Thymus (tissue), 11 donors: ENCODE measurements at regions not wholly inside any gene's neighbourhood (a gene's known extent, or its start where the extent isn't known, plus 50 kb on each side); places are given as distances from the start of the nearest gene placed in this dataset.

Experiments
- DNase-seq, 9 donors: peaks; one replicate each; pipeline ENCODE4 v3.0.0-alpha.2; 2013; ENCODE audit warnings: low spot score in 9 of 9, low read depth in 6 of 9, missing footprints in 1 of 9
- H3K27ac ChIP-seq, 2 donors: one replicate each; pipeline ENCODE4 v1.5.1; 2013; ENCODE audit warnings: control low read depth in 1 of 2, low read depth in 1 of 2, low read length in 1 of 2, mild to moderate bottlenecking in 1 of 2, moderate library complexity in 1 of 2
- H3K27me3 ChIP-seq, 2 donors: one replicate each; pipeline ENCODE4 v1.5.1; 2013; ENCODE audit warnings: low read length in 1 of 2; ENCODE audit not compliant: control insufficient read depth in 2 of 2, insufficient read depth in 1 of 2
- H3K36me3 ChIP-seq, 2 donors: one replicate each; pipeline ENCODE4 v1.5.1; 2013; ENCODE audit warnings: low read length in 1 of 2, mild to moderate bottlenecking in 1 of 2, moderate library complexity in 1 of 2; ENCODE audit not compliant: control insufficient read depth in 2 of 2, insufficient read depth in 2 of 2
- H3K4me1 ChIP-seq, 2 donors: one replicate each; pipeline ENCODE4 v1.5.1; 2013; ENCODE audit warnings: low read length in 2 of 2; ENCODE audit not compliant: control insufficient read depth in 2 of 2, insufficient read depth in 2 of 2
- H3K4me3 ChIP-seq, 2 donors: one replicate each; pipeline ENCODE4 v1.5.1; 2013; ENCODE audit warnings: low read length in 2 of 2, control low read depth in 1 of 2, mild to moderate bottlenecking in 1 of 2
- H3K9me3 ChIP-seq, 2 donors: one replicate each; pipeline ENCODE4 v1.5.1; 2013; ENCODE audit warnings: low read length in 1 of 2, mild to moderate bottlenecking in 1 of 2; ENCODE audit not compliant: control insufficient read depth in 2 of 2, insufficient read depth in 1 of 2
- WGBS: extraction: QIAGEN DNeasy Blood & Tissue Kit; methylation state at CpG from one replicate; pipeline ENCODE4 v1.1.7; 2013; 5-methylcytosine and 5-hydroxymethylcytosine counted together
- donor health status: healthy.

DNA sequence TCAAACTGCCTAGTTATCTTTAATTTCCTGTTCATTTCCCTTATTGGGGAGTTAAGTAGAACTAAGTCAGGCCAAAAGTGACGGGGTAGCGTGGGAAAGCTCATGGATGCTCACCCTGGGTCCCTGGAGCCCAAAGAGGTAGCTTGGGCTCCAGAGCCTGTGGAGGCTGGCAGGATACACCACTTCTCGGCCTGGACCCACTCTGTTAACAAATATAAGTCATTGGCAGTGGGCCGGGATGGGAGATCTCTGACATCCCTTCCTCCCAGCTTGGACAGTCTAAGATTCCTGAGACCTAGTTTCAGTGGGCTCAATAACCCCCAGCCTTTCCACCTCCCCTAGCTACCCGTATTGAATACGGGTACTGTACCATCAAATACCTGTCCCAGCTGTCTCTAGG lies 106.1 kb downstream of the EFNB1 start:
- WGBS: over 99% methylated on average over 6 of the region's 6 CpGs
- Histone ChIP-seq H3K4me3 (no peak overlapping the region), H3K27ac (no peak overlapping the region), H3K36me3 (no peaks in the 10 kb centered on the region), H3K9me3 (no peaks in the 10 kb centered on the region), H3K27me3 (no peaks in the 10 kb centered on the region), H3K4me1 (peaks cover 0 to 9% of the 10 kb centered on the region in 2 donors)
- no peak for DNase-seq

- H3K27ac ChIP-seq: no peak overlapping the region
- DNase-seq: no peak
- H3K4me1 ChIP-seq: peaks cover 0 to 13% of the 10 kb centered on the region in 2 donors
These were observed 105.6 kb downstream of the EFNB1 start for GRCh38 chrX:68934421-68934820.

DNA sequence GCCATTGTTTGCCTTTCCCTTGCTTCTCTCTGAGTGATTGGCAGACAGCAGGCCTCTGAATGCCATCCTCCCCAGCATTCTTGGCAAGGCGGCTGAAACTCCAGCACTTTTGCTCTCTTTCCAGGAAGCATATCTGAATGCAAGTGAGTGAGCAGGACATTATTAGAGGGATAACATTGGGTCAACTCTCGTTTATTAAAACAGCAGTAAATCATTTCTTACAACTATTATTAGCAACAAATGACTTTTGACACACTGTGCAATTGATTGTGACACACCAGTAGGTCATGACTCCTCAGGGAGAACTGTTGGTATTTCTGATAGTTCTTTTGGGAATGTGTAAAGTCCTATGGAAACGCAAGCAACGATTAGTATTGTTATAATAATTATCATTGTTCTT lies 103.8 kb downstream of the EFNB1 start:
- Histone ChIP-seq H3K27ac (no peak overlapping the region), H3K36me3 (no peaks in the 10 kb centered on the region), H3K27me3 (no peaks in the 10 kb centered on the region), H3K4me1 (peaks cover 0 to 19% of the 10 kb centered on the region in 2 donors), H3K9me3 (no peaks in the 10 kb centered on the region), H3K4me3 (no peak overlapping the region)
- no peak for DNase-seq
- WGBS: 92% methylated on average over 4 of the region's 4 CpGs

More at GRCh38 chrX:68934421-68934820, 105.6 kb downstream of the EFNB1 start:
- WGBS: 76% methylated on average over 3 of the region's 3 CpGs
- Histone ChIP-seq H3K4me3 (no peak overlapping the region), H3K9me3 (no peaks in the 10 kb centered on the region), H3K36me3 (no peaks in the 10 kb centered on the region), H3K27me3 (no peaks in the 10 kb centered on the region)

DNA sequence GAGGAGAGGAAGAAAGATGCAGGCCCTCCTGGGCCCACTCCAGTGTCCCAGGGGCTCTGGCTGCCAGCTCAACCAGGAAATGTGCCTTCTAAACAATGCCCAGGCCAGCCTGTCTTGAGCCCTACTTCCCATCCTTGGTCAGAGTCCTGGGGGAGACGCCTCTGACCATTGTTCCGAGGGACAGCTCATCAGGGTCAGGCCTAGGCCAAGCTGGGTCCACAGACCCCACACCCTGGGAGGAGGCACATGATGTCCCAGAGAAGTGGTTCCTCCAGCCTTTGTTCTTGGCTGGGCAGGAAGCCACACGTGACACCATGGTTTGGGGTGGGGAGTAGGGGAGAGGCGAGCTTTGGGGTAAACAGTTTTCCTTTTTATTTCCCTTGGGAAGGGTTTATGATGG lies 102.5 kb downstream of the EFNB1 start:
- H3K36me3 ChIP-seq: no peaks in the 10 kb centered on the region
- no peak for DNase-seq
- H3K27ac ChIP-seq: no peak overlapping the region
- H3K9me3 ChIP-seq: no peaks in the 10 kb centered on the region
- peaks cover 0 to 19% of the 10 kb centered on the region in 2 donors for H3K4me1 ChIP-seq
- no peaks in the 10 kb centered on the region for H3K27me3 ChIP-seq
- WGBS: 81% methylated on average over 4 of the region's 4 CpGs
- no peak overlapping the region for H3K4me3 ChIP-seq

GRCh38 chrX:68930542-68931317 lies 101.9 kb downstream of the EFNB1 start:
- H3K4me1 ChIP-seq: peaks cover 0 to 19% of the 10 kb centered on the region in 2 donors
- DNase-seq: no peak
- no peaks in the 10 kb centered on the region for H3K9me3 ChIP-seq
- H3K4me3 ChIP-seq: no peak overlapping the region
- no peak overlapping the region for H3K27ac ChIP-seq
- H3K27me3 ChIP-seq: no peaks in the 10 kb centered on the region
- 91% methylated on average over 5 of the region's 5 CpGs for WGBS
- no peaks in the 10 kb centered on the region for H3K36me3 ChIP-seq

- 84% methylated on average over 8 of the region's 9 CpGs for WGBS
- Histone ChIP-seq H3K36me3 (no peaks in the 10 kb centered on the region), H3K4me1 (peaks cover 0 to 19% of the 10 kb centered on the region in 2 donors), H3K4me3 (no peak overlapping the region), H3K27me3 (no peaks in the 10 kb centered on the region), H3K9me3 (no peaks in the 10 kb centered on the region), H3K27ac (no peak overlapping the region)
- peak in 1 of 9 donors; percentile 24 for DNase-seq
These were observed 100.7 kb downstream of the EFNB1 start for GRCh38 chrX:68929332-68930150.

GRCh38 chrX:68928401-68928800 lies 99.6 kb downstream of the EFNB1 start:
- no peak overlapping the region for H3K4me3 ChIP-seq
- DNase-seq: no peak
- no peak overlapping the region for H3K27ac ChIP-seq
- no peaks in the 10 kb centered on the region for H3K36me3 ChIP-seq
- peaks cover 0 to 19% of the 10 kb centered on the region in 2 donors for H3K4me1 ChIP-seq
- 96% methylated on average over 7 of the region's 7 CpGs for WGBS
- H3K27me3 ChIP-seq: no peaks in the 10 kb centered on the region
- H3K9me3 ChIP-seq: no peaks in the 10 kb centered on the region

GRCh38 chrX:68927178-68927577 lies 98.4 kb downstream of the EFNB1 start:
- no peak for DNase-seq
- Histone ChIP-seq H3K27me3 (no peaks in the 10 kb centered on the region), H3K27ac (no peak overlapping the region), H3K4me1 (peaks cover 0 to 19% of the 10 kb centered on the region in 2 donors), H3K36me3 (no peaks in the 10 kb centered on the region), H3K9me3 (no peaks in the 10 kb centered on the region), H3K4me3 (no peak overlapping the region)
- WGBS: over 99% methylated on average over 5 of the region's 5 CpGs

- 99% methylated on average over 2 of the region's 2 CpGs for WGBS
- Histone ChIP-seq H3K27me3 (no peaks in the 10 kb centered on the region), H3K9me3 (no peaks in the 10 kb centered on the region), H3K4me3 (no peak overlapping the region), H3K36me3 (no peaks in the 10 kb centered on the region), H3K4me1 (no peaks in the 10 kb centered on the region), H3K27ac (no peak overlapping the region)
- no peak for DNase-seq
These were observed 94.3 kb downstream of the EFNB1 start for GRCh38 chrX:68923147-68923546.
